DMS79 (cell line): ENCODE measurements at regions not wholly inside any gene's neighbourhood (a gene's known extent, or its start where the extent isn't known, plus 50 kb on each side); places are given as distances from the start of the nearest gene placed in this dataset.

Experiments
- DNase-seq: peaks from one replicate; lab custom pipeline; 2025; lab: John Stamatoyannopoulos, UW

DNA sequence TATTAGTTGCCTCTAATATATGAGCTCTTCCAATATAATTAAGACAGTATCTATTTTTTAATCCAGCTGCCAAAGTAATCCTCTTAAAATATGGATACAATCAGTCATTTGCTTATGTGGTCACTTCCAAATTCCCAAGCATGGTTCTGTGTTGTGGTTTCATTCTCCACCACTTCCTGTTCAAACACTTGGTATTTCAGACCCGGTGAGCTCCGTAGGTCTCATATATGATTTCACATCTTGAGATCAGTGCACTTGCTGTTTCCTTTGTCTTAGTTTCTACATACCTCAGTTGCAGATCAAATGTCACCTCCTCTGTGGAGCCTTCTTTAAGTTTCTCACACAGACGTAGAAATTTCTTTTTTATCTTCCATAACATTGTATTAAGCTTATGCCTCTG is 254.2 kb downstream of the KCNS3 start:
- DNase-seq: no peak

DNA sequence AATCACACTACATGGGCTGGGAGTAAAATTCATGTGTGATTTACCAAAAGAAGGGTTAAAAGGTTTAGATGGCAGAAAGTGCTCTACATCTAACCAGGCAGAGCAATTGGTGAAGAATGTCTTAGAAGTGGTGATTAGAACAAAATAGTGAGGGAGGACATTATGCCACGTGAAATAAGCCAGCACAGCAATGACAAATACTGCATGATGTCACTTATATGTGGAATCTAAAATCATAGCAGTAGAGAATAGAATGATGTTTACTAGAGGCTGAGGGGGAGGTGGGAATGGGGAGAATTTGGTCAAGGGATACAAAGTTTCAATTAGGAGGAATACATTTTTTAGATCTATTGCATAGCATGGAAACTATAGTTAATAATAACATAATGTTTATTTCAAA is 253.3 kb downstream of the KCNS3 start:
- DNase-seq: no peak

GRCh38 chr2:18129348-18129747 is 250.9 kb downstream of the KCNS3 start:
- DNase-seq: no peak

- DNase-seq: no peak
Measured at GRCh38 chr2:18125303-18125702, 246.8 kb downstream of the KCNS3 start.

DNA sequence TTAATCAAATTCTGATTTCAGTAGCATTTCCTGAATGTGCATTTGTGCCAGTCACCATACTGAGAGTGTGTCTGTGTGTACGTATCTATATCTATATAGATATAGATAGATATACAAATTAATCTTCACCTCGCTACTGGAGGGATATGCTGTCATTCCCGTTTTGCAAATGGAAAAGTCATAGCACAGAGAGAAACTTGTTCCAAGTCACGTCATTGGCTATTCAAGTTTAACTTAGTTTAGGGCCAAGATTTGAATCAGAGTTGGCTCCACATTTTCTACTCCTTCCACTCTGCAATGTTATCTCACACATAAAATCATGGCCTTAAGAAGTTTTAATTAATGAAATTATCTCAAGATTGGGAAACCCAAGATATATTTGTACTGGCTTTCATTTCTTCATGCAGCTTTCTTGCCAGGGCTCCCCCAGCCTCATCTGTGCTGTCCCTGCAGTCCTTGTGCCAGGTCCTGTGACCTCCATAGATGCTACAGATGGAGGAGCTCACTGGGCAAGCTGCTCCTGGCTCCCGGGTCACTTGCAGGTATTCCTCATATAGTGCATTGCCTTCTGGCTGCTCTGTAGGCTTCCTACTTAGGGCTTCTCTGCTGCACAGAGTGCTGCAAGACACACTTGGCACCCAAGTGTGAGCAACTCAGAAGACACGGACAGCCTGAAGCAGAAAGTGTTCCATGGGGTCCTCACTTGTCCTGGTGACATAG is 245.8 kb downstream of the KCNS3 start:
- no peak for DNase-seq

DNA sequence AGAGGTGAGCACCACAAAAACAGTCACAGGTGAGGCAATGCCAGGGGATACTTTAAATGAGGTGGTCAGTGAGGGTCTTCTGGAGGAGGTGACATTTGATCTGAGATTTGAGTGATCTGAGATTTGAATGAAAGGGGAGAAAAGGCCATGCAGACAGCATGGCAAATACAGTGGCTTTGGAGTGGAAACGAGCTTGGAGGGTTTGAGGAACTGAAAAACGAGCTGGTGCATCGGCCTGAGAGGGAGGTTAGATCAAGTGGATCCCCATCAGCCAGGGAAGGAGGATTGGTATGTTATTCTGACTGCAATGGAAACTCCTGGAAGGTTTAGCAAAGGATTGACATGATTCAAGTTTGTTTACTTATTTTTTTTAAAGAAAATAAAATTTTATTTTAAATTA is 245.1 kb downstream of the KCNS3 start:
- no peak for DNase-seq

DNA sequence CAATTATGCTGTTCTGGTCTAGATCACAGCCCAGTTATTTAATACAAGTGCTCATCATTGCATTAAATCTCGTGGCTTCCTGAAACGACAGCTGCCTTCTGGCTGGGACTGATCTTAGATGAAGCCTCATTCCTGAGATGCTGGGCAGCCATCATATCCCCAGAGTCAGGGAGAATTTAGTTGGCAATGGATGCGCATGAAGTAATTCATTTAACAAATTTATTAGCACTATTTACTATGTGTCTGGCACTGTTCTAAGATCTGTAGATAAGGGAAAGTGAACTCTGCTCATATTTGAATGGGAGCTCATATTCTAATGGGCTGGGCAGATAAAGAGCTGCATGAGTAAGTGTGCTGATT is 244.7 kb downstream of the KCNS3 start:
- DNase-seq: no peak

DNA sequence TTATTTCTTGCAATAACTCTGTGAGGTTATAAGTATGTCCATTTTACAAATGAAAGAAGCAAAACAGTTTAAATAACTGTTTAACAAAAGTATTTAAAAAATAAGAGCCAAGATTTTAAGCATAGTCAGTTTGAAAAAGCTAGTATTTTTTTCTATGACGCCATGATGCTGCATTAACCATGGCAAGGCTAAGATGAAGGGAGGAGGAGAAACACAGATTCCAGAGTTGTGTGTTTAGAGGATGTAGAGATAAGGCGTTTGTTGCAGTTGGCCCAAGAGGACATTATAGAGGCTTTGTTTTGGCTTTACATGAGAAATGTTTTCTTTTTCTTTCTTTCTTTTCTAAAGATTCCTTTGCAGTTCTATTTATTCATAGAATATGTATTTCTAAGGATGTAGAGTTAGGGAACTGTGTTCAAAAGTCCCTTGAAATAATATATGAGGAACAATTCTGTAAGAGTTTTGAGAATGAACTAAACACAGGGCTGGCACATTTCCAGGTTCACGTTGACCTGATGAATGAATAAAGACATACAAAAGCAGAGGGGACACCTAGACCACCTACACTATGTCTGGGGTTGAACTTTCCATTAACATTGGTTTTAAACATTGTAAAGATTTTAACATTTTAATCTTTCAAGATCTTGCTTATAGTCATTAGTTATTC is 244.2 kb downstream of the KCNS3 start:
- no peak for DNase-seq

GRCh38 chr2:18119883-18120282 is 241.4 kb downstream of the KCNS3 start:
- no peak for DNase-seq

DNA sequence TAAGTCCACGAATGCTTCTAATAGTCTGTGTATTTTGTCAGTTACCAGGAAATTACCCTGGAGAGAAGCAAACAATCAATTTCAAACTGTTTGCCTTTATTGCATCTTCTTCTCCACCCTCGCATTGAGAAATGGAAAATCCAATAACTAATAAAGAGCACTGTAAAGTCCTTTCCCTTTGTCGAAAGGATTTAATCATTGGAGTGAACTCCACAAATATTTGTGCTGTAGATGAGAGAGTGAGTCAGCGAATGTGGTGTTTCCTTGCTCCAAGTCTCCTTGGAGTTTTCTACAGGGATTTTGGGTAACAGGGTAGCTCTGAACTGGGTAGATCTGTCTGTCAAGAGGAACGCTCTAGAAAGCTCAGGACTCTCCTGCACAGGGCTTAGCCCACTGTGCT is 240.2 kb downstream of the KCNS3 start:
- no peak for DNase-seq

- no peak for DNase-seq
Measured at GRCh38 chr2:18117592-18117991, 239.1 kb downstream of the KCNS3 start.

DNA sequence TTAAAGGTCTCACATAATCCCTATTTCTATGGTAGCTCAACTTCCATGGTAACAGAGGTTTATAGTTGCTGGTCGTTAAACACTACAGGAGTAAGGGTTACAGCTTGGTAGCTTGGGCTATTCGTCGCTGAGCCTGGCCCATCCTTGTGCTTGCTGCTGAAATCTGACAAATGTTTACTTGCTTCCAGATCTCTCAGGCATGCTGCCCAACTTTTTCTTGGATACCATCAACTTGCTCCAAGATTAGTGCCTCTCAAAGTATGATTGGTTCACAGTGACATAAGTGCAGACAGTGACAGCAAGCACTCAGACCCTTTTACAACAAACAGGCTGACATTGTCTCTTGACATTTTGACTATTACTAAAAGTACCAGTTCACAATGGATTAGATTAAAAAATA is 231.8 kb downstream of the KCNS3 start:
- no peak for DNase-seq

GRCh38 chr2:18106841-18107240 is 228.4 kb downstream of the KCNS3 start:
- no peak for DNase-seq

DNA sequence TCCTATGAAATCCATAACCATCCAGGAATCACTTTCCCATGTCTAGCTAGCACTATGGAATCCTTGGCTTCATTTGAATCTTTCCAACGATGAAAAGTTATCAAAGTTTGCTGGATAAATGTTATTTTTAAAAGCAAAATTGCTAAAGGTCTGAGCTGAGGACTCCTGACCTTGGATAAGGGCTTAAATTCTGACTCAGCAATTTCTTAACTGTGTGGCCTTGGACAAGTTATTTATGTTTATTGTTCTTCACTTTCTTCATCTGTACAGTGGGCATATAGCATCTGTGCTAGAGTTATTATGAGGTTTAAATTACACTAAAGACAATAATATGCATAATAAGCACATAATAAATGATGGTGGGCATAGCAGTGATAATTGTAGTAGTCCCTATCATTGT is 227.5 kb downstream of the KCNS3 start:
- no peak for DNase-seq

- no peak for DNase-seq
Measured at GRCh38 chr2:18104595-18105224, 226.2 kb downstream of the KCNS3 start.

- DNase-seq: no peak
Measured at GRCh38 chr2:18096836-18097405, 218.5 kb downstream of the KCNS3 start.

- DNase-seq: no peak
Measured at GRCh38 chr2:18094277-18094676, 215.8 kb downstream of the KCNS3 start.

DNA sequence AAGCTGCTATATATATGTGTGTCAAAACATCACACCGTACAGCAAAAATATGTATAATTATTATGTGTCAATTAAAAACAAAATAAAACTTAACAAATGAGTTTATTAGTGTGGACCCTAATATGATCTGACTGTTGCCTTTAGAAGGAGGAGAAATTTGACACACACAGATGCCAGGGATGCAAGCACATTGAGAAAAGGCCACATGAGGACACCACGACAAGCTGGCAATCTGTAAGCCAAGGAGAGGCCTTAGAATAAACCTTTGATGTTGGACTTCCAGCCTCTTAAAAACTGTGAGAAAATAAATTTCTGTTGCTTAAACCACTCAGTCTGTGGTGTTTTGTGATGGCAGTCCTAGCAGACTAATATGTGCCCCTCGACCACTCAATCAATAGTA is 214.7 kb downstream of the KCNS3 start:
- no peak for DNase-seq

DNA sequence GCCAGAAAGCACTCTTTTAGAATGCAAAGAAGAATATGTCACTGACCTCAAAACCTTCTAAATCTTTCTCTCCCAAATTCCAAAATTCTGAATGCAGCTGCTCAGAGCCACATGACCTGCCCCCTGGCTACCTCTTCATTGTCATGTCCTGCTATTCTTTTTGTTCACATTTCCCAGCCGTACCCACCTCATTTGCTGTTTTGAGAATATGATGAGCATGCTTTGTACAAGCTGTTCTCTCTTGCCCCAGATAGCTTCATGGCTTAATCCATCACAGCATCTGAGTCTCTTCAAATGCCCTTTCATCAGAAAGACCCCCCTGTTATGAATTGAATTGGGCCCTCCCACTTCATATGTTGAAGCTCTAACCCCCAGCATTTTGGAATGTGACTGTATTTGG is 214.3 kb downstream of the KCNS3 start:
- DNase-seq: no peak

DNA sequence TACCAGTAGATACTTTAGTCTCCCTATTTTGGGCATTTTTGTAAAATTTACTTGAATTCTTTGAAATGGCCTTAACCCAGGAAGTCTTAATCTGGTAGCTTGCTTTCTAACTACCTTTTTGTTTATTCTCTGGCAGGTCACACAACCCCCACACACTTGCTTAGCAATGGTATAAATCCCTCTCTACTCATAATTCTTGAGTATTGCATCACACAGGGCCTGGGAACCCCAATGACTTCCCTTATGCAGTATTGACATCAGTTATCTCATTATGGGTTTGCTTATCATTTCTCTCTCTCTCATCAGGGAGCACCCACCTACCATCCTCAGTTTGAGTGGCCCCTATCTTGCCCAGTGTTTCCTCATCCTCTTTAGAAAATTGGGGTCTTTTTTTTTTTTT is 207.1 kb downstream of the KCNS3 start:
- DNase-seq: no peak

- no peak for DNase-seq
Measured at GRCh38 chr2:18084376-18084775, 205.9 kb downstream of the KCNS3 start.

GRCh38 chr2:18083806-18084205 is 205.3 kb downstream of the KCNS3 start:
- no peak for DNase-seq

GRCh38 chr2:18078216-18078615 is 199.7 kb downstream of the KCNS3 start:
- no peak for DNase-seq
